Aorta (tissue), 5 donors: ENCODE measurements at regions not wholly inside any gene's neighbourhood (a gene's known extent, or its start where the extent isn't known, plus 50 kb on each side); places are given as distances from the start of the nearest gene placed in this dataset.
A peak's percentile ranks its signal among the peaks of the same experiment; 100 is the strongest.

Experiments used
- ATAC-seq: fragments of 200-7000 bp; cut with Tn5 transposase; one replicate; pipeline ENCODE4 v1.9.1; 2022; ENCODE audit warnings: moderate library complexity; ENCODE audit not compliant: low FRiP score
- DNase-seq, 2 donors: peaks; one replicate each; pipeline ENCODE4 v3.0.0-alpha.2; 2020
- H3K27ac ChIP-seq, 2 donors: one replicate each; pipeline ENCODE4 v1.5.1; 2013; ENCODE audit warnings: low read length in 2 of 2, mild to moderate bottlenecking in 2 of 2, moderate library complexity in 2 of 2, control low read depth in 1 of 2, inconsistent platforms in 1 of 2, low read depth in 1 of 2
- H3K27me3 ChIP-seq, 2 donors: one replicate each; pipeline ENCODE4 v1.6.1; 2013; ENCODE audit warnings: control low read depth in 1 of 2, low read length in 1 of 2, mild to moderate bottlenecking in 1 of 2, moderate library complexity in 1 of 2; ENCODE audit not compliant: insufficient read depth in 2 of 2, control insufficient read depth in 1 of 2
- H3K36me3 ChIP-seq, 2 donors: one replicate each; pipeline ENCODE4 v1.6.1; 2013; ENCODE audit warnings: control low read depth in 1 of 2, low read length in 1 of 2, mild to moderate bottlenecking in 1 of 2; ENCODE audit not compliant: insufficient read depth in 2 of 2, control insufficient read depth in 1 of 2
- H3K4me1 ChIP-seq, 2 donors: one replicate each; pipeline ENCODE4 v1.6.1; 2013; ENCODE audit warnings: low read length in 2 of 2, control low read depth in 1 of 2, mild to moderate bottlenecking in 1 of 2, moderate library complexity in 1 of 2; ENCODE audit not compliant: insufficient read depth in 2 of 2, control insufficient read depth in 1 of 2
- H3K4me3 ChIP-seq, 2 donors: one replicate each; pipeline ENCODE4 v1.5.1; 2013; ENCODE audit warnings: low read length in 2 of 2, control low read depth in 1 of 2, mild to moderate bottlenecking in 1 of 2
- H3K9me3 ChIP-seq: one replicate; pipeline ENCODE4 v1.6.1; 2013; ENCODE audit warnings: mild to moderate bottlenecking, low read length; ENCODE audit not compliant: control insufficient read depth
- WGBS, 2 donors: extraction: QIAGEN DNeasy Blood & Tissue Kit; methylation state at CpG; one replicate each; pipeline ENCODE4 v1.1.7; 2013; 5-methylcytosine and 5-hydroxymethylcytosine counted together
- intact Hi-C, 2 donors: fragments of 100-400 bp; cut with DNase I; formaldehyde crosslinking; loops; one replicate each; pipeline versions ENCODE4 v1.14.2 to v1.15.0; 2022
- donor health status: healthy with polysubstance abuse.
- donor health status: Bipolar disorder and iron deficiency.
- donor health status: DM: no; HTN: no; CAD: no.
- donor health status: DM: no; HTN: no; CAD: no.
- donor health status: DM: yes; HTN: yes; CAD: no.

- ATAC-seq = no peak
- Histone ChIP-seq H3K27ac (no peak overlapping the region), H3K27me3 (no peaks in the 10 kb centered on the region), H3K4me1 (no peaks in the 10 kb centered on the region), H3K9me3 (no peaks in the 10 kb centered on the region), H3K36me3 (no peaks in the 10 kb centered on the region), H3K4me3 (no peak overlapping the region)
- peak in 1 of 2 donors; percentile 57 for DNase-seq
- WGBS, 2 donors = 62 to 65% methylated on average over 8 of the region's 8 CpGs
- intact Hi-C loops = no loop called here
Measured at GRCh38 chr1:4509206-4509605, 145.2 kb upstream of the AJAP1 start.

- Histone ChIP-seq H3K4me1 (no peaks in the 10 kb centered on the region), H3K4me3 (no peak overlapping the region), H3K36me3 (no peaks in the 10 kb centered on the region), H3K27me3 (no peaks in the 10 kb centered on the region), H3K27ac (no peak overlapping the region), H3K9me3 (no peaks in the 10 kb centered on the region)
- intact Hi-C loops = no loop called here
- WGBS, 2 donors = 42 to 50% methylated on average over 4 of the region's 4 CpGs
- DNase-seq (peak in 1 of 2 donors; percentile 38), ATAC-seq (no peak)
Measured at GRCh38 chr1:4510276-4510691, 144.1 kb upstream of the AJAP1 start.

GRCh38 chr1:4511374-4511773 is 143.0 kb upstream of the AJAP1 start:
- H3K27ac ChIP-seq = no peak overlapping the region
- no peaks in the 10 kb centered on the region for H3K4me1 ChIP-seq
- H3K36me3 ChIP-seq = no peaks in the 10 kb centered on the region
- no peaks in the 10 kb centered on the region for H3K27me3 ChIP-seq
- 92% methylated on average over 13 of the region's 13 CpGs for WGBS, 2 donors
- peak in 1 of 2 donors; percentile 66 for DNase-seq
- no peak overlapping the region for H3K4me3 ChIP-seq
- intact Hi-C loops = no loop called here
- H3K9me3 ChIP-seq = no peaks in the 10 kb centered on the region
- ATAC-seq = no peak

GRCh38 chr1:4512636-4513035 is 141.8 kb upstream of the AJAP1 start:
- 4 to 10% methylated on average over 6 of the region's 6 CpGs for WGBS, 2 donors
- Histone ChIP-seq H3K9me3 (no peaks in the 10 kb centered on the region), H3K27ac (no peak overlapping the region), H3K4me3 (no peak overlapping the region), H3K27me3 (no peaks in the 10 kb centered on the region), H3K4me1 (no peaks in the 10 kb centered on the region), H3K36me3 (no peaks in the 10 kb centered on the region)
- DNase-seq (peak in 1 of 2 donors; percentile 56), ATAC-seq (peak; percentile 40)
- intact Hi-C loops = no loop called here

- H3K4me1 ChIP-seq = no peaks in the 10 kb centered on the region
- DNase-seq = no peak
- intact Hi-C loops = no loop called here
- no peaks in the 10 kb centered on the region for H3K9me3 ChIP-seq
- no peaks in the 10 kb centered on the region for H3K36me3 ChIP-seq
- H3K4me3 ChIP-seq = no peak overlapping the region
- no peak for ATAC-seq
- WGBS, 2 donors = 55 to 67% methylated on average over 7 of the region's 7 CpGs
- H3K27ac ChIP-seq = no peak overlapping the region
- H3K27me3 ChIP-seq = no peaks in the 10 kb centered on the region
Measured at GRCh38 chr1:4513685-4514084, 140.7 kb upstream of the AJAP1 start.

GRCh38 chr1:4515727-4516289 is 138.6 kb upstream of the AJAP1 start:
- DNase-seq = no peak
- Histone ChIP-seq H3K9me3 (no peaks in the 10 kb centered on the region), H3K27me3 (no peaks in the 10 kb centered on the region), H3K4me1 (no peaks in the 10 kb centered on the region), H3K36me3 (no peaks in the 10 kb centered on the region), H3K27ac (no peak overlapping the region), H3K4me3 (no peak overlapping the region)
- ATAC-seq = no peak
- WGBS, 2 donors = 83 to 87% methylated on average over 15 of the region's 15 CpGs
- intact Hi-C loops = no loop called here

- Histone ChIP-seq H3K27ac (no peak overlapping the region), H3K36me3 (no peaks in the 10 kb centered on the region), H3K4me3 (no peak overlapping the region), H3K4me1 (no peaks in the 10 kb centered on the region), H3K27me3 (no peaks in the 10 kb centered on the region), H3K9me3 (no peaks in the 10 kb centered on the region)
- peak in 1 of 2 donors; percentile 46 for DNase-seq
- intact Hi-C loops = no loop called here
- no peak for ATAC-seq
- WGBS, 2 donors = 84 to 87% methylated on average over 7 of the region's 7 CpGs
Measured at GRCh38 chr1:4516596-4516995, 137.8 kb upstream of the AJAP1 start.

- intact Hi-C loops = no loop called here
- H3K4me3 ChIP-seq = no peak overlapping the region
- DNase-seq (no peak), ATAC-seq (no peak)
- no peaks in the 10 kb centered on the region for H3K4me1 ChIP-seq
- WGBS, 2 donors = 74 to 78% methylated on average over 19 of the region's 19 CpGs
- no peaks in the 10 kb centered on the region for H3K36me3 ChIP-seq
- no peaks in the 10 kb centered on the region for H3K27me3 ChIP-seq
- no peak overlapping the region for H3K27ac ChIP-seq
- H3K9me3 ChIP-seq = no peaks in the 10 kb centered on the region
Measured at GRCh38 chr1:4517186-4517954, 137.0 kb upstream of the AJAP1 start.

GRCh38 chr1:4518621-4519020 is 135.8 kb upstream of the AJAP1 start:
- H3K27ac ChIP-seq = no peak overlapping the region
- intact Hi-C loops = no loop called here
- H3K4me1 ChIP-seq = no peaks in the 10 kb centered on the region
- ATAC-seq (no peak), DNase-seq (no peak)
- H3K36me3 ChIP-seq = no peaks in the 10 kb centered on the region
- H3K27me3 ChIP-seq = no peaks in the 10 kb centered on the region
- no peaks in the 10 kb centered on the region for H3K9me3 ChIP-seq
- no peak overlapping the region for H3K4me3 ChIP-seq
- WGBS, 2 donors = 86 to 88% methylated on average over 7 of the region's 7 CpGs
